ENCODE measurements at regions not wholly inside any gene's neighbourhood (a gene's known extent, or its start where the extent isn't known, plus 50 kb on each side); places are given as distances from the start of the nearest gene placed in this dataset.

DNA sequence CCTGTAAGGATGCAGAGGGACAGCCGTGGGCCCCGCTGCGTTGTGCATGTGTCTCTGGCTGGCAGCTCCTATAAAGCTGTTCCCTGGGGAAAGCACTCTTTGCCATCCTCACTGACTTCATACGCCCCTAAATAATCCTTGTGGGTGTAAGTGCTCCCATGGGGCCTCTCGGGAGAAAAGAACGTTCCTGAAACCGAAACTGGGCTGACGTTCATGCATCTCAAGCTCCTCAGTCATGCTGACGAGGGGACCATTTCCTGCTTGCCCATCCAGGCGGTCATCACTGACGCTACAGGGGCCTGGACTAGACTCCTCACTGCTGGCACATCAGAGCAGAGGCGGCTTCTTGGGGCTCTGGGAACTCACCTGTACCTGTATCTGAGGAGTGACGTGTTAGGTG lies 73.1 kb upstream of the USP24 start:
- H4K20me1 ChIP-seq (ENCODE audit: insufficient read depth, low read length) = no peaks in the 10 kb centered on the region
- H3K9ac ChIP-seq (ENCODE audit: insufficient read depth, low read length, poor library complexity, severe bottlenecking) = no peak overlapping the region
- H3K4me3 ChIP-seq (replicated peaks in 1 of 3; ENCODE audit: low read depth in 2 of 3, low read length in 3 of 3) = no peak overlapping the region
- H3K36me3 ChIP-seq (replicated peaks in 1 of 2; ENCODE audit: control insufficient read depth in 1 of 2, insufficient read depth in 2 of 2, low read length in 2 of 2) = no peaks in the 10 kb centered on the region
- no peak overlapping the region for H3K27ac Mint-ChIP-seq
- H3K4me2 ChIP-seq (replicated peaks; ENCODE audit: extremely low read depth, low read length, poor library complexity, severe bottlenecking) = no peak overlapping the region
- H3K36me3 Mint-ChIP-seq = no peaks in the 10 kb centered on the region
- H3K9me3 ChIP-seq (replicated peaks in 1 of 2; ENCODE audit: control insufficient read depth in 1 of 2, insufficient read depth in 1 of 2, low read length in 2 of 2) = no peaks in the 10 kb centered on the region
- H3K27ac ChIP-seq (ENCODE audit: low read depth in 1 of 2, low read length in 2 of 2) = no peak overlapping the region
- H3K27me3 Mint-ChIP-seq (ENCODE audit: low read depth in 3 of 3) = peaks cover 2 to 4% (median 4%) of the 10 kb centered on the region in 3 donors
- H3K4me3 Mint-ChIP-seq = no peak overlapping the region
- H3K79me2 ChIP-seq (ENCODE audit: insufficient read depth, low read length) = no peaks in the 10 kb centered on the region
- DNase-seq = no peak
- no peak for TF ChIP-seq CTCF (IDR thresholded peaks at IDR 0.05)
- H3K27me3 ChIP-seq (ENCODE audit: control insufficient read depth in 2 of 2, insufficient read depth in 2 of 2, low read length in 2 of 2) = no peaks in the 10 kb centered on the region
- peaks cover 3% of the 10 kb centered on the region for H3K4me1 Mint-ChIP-seq
- H3K4me1 ChIP-seq (ENCODE audit: control insufficient read depth in 1 of 2, insufficient read depth in 2 of 2, low read length in 2 of 2) = no peaks in the 10 kb centered on the region
- 92% methylated on average over 9 of the region's 13 CpGs for WGBS (ENCODE audit: insufficient coverage)
- no peak overlapping the region for H2AFZ ChIP-seq (ENCODE audit: insufficient read depth, low read depth, low read length, poor library complexity, severe bottlenecking)
- H3K9me3 Mint-ChIP-seq = peaks cover 0 to 2% (median 0%) of the 10 kb centered on the region in 7 donors
- intact Hi-C loops (cut with micrococcal nuclease) = loop anchor here (10.0 kb wide), 1 partner anchor 1297 kb away; no protein-coding TSS in a partner anchor

GRCh38 chr1:55287723-55288122 lies 72.6 kb upstream of the USP24 start:
- Histone ChIP-seq H3K36me3 (replicated peaks in 1 of 2; ENCODE audit: control insufficient read depth in 1 of 2, insufficient read depth in 2 of 2, low read length in 2 of 2) (no peaks in the 10 kb centered on the region), H3K9me3 (replicated peaks in 1 of 2; ENCODE audit: control insufficient read depth in 1 of 2, insufficient read depth in 1 of 2, low read length in 2 of 2) (no peaks in the 10 kb centered on the region), H3K4me3 (replicated peaks in 1 of 3; ENCODE audit: low read depth in 2 of 3, low read length in 3 of 3) (no peak overlapping the region), H2AFZ (ENCODE audit: insufficient read depth, low read depth, low read length, poor library complexity, severe bottlenecking) (no peak overlapping the region), H3K27ac (ENCODE audit: low read depth in 1 of 2, low read length in 2 of 2) (no peak overlapping the region), H3K27me3 (ENCODE audit: control insufficient read depth in 2 of 2, insufficient read depth in 2 of 2, low read length in 2 of 2) (no peaks in the 10 kb centered on the region), H3K4me2 (replicated peaks; ENCODE audit: extremely low read depth, low read length, poor library complexity, severe bottlenecking) (no peak overlapping the region), H3K4me1 (ENCODE audit: control insufficient read depth in 1 of 2, insufficient read depth in 2 of 2, low read length in 2 of 2) (no peaks in the 10 kb centered on the region), H3K79me2 (ENCODE audit: insufficient read depth, low read length) (no peaks in the 10 kb centered on the region), H3K9ac (ENCODE audit: insufficient read depth, low read length, poor library complexity, severe bottlenecking) (no peak overlapping the region), H4K20me1 (ENCODE audit: insufficient read depth, low read length) (no peaks in the 10 kb centered on the region)
- Mint-ChIP-seq H3K9me3 (peaks cover 0 to 2% (median 0%) of the 10 kb centered on the region in 7 donors), H3K27me3 (ENCODE audit: low read depth in 3 of 3) (peaks cover 2 to 4% (median 3%) of the 10 kb centered on the region in 3 donors), H3K27ac (no peak overlapping the region), H3K4me1 (peaks cover 3% of the 10 kb centered on the region), H3K4me3 (no peak overlapping the region), H3K36me3 (no peaks in the 10 kb centered on the region)
- intact Hi-C loops (cut with micrococcal nuclease) = loop anchor here (10.0 kb wide), 1 partner anchor 1297 kb away; no protein-coding TSS in a partner anchor
- TF ChIP-seq CTCF (IDR thresholded peaks at IDR 0.05) = no peak
- 93% methylated on average over 8 of the region's 9 CpGs for WGBS (ENCODE audit: insufficient coverage)
- no peak for DNase-seq

Data from CD14-positive monocyte (primary cell).